Aorta (tissue), 5 donors: ENCODE measurements at regions not wholly inside any gene's neighbourhood (a gene's known extent, or its start where the extent isn't known, plus 50 kb on each side); places are given as distances from the start of the nearest gene placed in this dataset.
"Not testable (repeated sequence)": the region's sequence is repeated elsewhere in the genome, so short reads cannot be mapped to it uniquely, and the experiment has no call there.

Source experiments
- ATAC-seq: fragments of 200-7000 bp; cut with Tn5 transposase; one replicate; pipeline ENCODE4 v1.9.1; 2022; ENCODE audit warnings: moderate library complexity; ENCODE audit not compliant: low FRiP score
- DNase-seq, 2 donors: peaks; one replicate each; pipeline ENCODE4 v3.0.0-alpha.2; 2020
- H3K27ac ChIP-seq, 2 donors: one replicate each; pipeline ENCODE4 v1.5.1; 2013; ENCODE audit warnings: low read length in 2 of 2, mild to moderate bottlenecking in 2 of 2, moderate library complexity in 2 of 2, control low read depth in 1 of 2, inconsistent platforms in 1 of 2, low read depth in 1 of 2
- H3K27me3 ChIP-seq, 2 donors: one replicate each; pipeline ENCODE4 v1.6.1; 2013; ENCODE audit warnings: control low read depth in 1 of 2, low read length in 1 of 2, mild to moderate bottlenecking in 1 of 2, moderate library complexity in 1 of 2; ENCODE audit not compliant: insufficient read depth in 2 of 2, control insufficient read depth in 1 of 2
- H3K36me3 ChIP-seq, 2 donors: one replicate each; pipeline ENCODE4 v1.6.1; 2013; ENCODE audit warnings: control low read depth in 1 of 2, low read length in 1 of 2, mild to moderate bottlenecking in 1 of 2; ENCODE audit not compliant: insufficient read depth in 2 of 2, control insufficient read depth in 1 of 2
- H3K4me1 ChIP-seq, 2 donors: one replicate each; pipeline ENCODE4 v1.6.1; 2013; ENCODE audit warnings: low read length in 2 of 2, control low read depth in 1 of 2, mild to moderate bottlenecking in 1 of 2, moderate library complexity in 1 of 2; ENCODE audit not compliant: insufficient read depth in 2 of 2, control insufficient read depth in 1 of 2
- H3K4me3 ChIP-seq, 2 donors: one replicate each; pipeline ENCODE4 v1.5.1; 2013; ENCODE audit warnings: low read length in 2 of 2, control low read depth in 1 of 2, mild to moderate bottlenecking in 1 of 2
- H3K9me3 ChIP-seq: one replicate; pipeline ENCODE4 v1.6.1; 2013; ENCODE audit warnings: mild to moderate bottlenecking, low read length; ENCODE audit not compliant: control insufficient read depth
- WGBS, 2 donors: extraction: QIAGEN DNeasy Blood & Tissue Kit; methylation state at CpG; one replicate each; pipeline ENCODE4 v1.1.7; 2013; 5-methylcytosine and 5-hydroxymethylcytosine counted together
- intact Hi-C, 2 donors: fragments of 100-400 bp; cut with DNase I; formaldehyde crosslinking; loops; one replicate each; pipeline versions ENCODE4 v1.14.2 to v1.15.0; 2022
- donor health status: healthy with polysubstance abuse.
- donor health status: Bipolar disorder and iron deficiency.
- donor health status: DM: no; HTN: no; CAD: no.
- donor health status: DM: no; HTN: no; CAD: no.
- donor health status: DM: yes; HTN: yes; CAD: no.

DNA sequence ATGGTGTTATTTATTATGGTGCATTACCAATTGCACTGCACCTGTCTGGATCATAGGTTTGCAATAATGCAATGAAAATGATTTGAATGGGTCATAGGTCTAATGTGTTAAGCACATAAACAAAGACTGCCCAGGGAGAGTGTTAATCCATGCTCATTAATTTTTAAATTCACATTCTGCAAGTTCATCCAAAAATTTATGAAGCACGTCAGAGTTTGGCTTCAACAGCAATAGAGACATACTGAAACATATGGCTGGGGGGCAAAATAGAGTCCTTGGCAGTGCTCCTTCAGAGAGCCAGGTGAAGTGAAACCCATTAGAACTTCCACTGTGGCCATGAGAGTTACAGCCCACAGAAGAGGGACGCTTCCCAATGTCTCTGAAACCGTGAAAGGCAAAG lies 441.1 kb downstream of the POM121L12 start:
- no peak overlapping the region for H3K27ac ChIP-seq
- DNase-seq (no peak), ATAC-seq (no peak)
- no peaks in the 10 kb centered on the region for H3K27me3 ChIP-seq
- H3K9me3 ChIP-seq: no peaks in the 10 kb centered on the region
- WGBS, 2 donors: 87 to 93% methylated on average over 3 of the region's 3 CpGs
- no peaks in the 10 kb centered on the region for H3K4me1 ChIP-seq
- intact Hi-C loops: no loop called here
- H3K4me3 ChIP-seq: no peak overlapping the region
- H3K36me3 ChIP-seq: no peaks in the 10 kb centered on the region

DNA sequence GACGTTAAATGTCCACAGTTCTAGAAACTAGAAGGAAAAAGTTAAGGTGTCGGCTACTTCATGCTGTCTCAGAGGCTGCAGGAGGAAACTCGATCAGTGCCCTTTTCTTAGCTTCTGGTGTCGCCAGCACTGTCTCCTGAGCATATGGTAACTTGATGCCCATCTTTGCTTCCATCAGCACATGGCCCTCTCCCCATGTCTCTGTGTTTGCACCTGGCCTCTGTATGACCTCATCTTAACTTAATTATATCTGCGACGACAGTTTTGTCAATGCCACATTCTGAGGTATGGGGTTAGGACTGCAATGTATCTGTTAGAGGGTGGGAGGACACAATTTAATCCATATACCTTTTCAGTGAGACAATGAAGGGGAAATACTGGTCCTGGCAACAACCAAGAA lies 449.9 kb downstream of the POM121L12 start:
- ATAC-seq (no peak), DNase-seq (no peak)
- Histone ChIP-seq H3K9me3 (peaks cover 1% of the 10 kb centered on the region), H3K4me3 (no peak overlapping the region), H3K36me3 (no peaks in the 10 kb centered on the region), H3K27me3 (no peaks in the 10 kb centered on the region), H3K27ac (no peak overlapping the region), H3K4me1 (no peaks in the 10 kb centered on the region)
- intact Hi-C loops: loop anchor here in 1 of 2 donors (1.0 kb wide), 1 partner anchor 29 kb away; no protein-coding TSS in a partner anchor
- 75 to 78% methylated on average over 6 of the region's 6 CpGs for WGBS, 2 donors

DNA sequence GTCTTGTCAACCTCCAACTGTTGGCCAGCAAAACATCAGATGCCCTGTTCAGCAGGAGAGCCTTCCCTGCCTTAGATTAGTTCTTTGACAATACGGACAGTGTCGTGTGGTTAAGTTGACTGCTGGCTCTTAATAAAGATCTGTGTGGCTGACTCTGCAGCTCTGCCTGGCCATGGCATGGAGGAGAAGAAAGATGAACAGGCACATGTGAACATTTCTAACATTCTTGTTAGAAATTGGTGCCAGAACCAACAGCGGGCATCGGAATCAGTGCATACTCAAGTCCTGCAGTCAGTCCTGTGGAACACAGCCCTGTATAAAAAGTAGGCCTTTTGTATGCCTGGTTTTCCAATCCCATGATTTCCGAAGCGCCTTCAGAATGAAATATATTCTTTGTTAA lies 455.6 kb downstream of the POM121L12 start:
- intact Hi-C loops: no loop called here
- H3K36me3 ChIP-seq: no peaks in the 10 kb centered on the region
- no peaks in the 10 kb centered on the region for H3K4me1 ChIP-seq
- H3K27me3 ChIP-seq: no peaks in the 10 kb centered on the region
- ATAC-seq: no peak
- H3K27ac ChIP-seq: no peak overlapping the region
- DNase-seq: no peak
- no peak overlapping the region for H3K4me3 ChIP-seq
- H3K9me3 ChIP-seq: no peaks in the 10 kb centered on the region
- WGBS, 2 donors: 51% methylated on average over 6 of the region's 6 CpGs

DNA sequence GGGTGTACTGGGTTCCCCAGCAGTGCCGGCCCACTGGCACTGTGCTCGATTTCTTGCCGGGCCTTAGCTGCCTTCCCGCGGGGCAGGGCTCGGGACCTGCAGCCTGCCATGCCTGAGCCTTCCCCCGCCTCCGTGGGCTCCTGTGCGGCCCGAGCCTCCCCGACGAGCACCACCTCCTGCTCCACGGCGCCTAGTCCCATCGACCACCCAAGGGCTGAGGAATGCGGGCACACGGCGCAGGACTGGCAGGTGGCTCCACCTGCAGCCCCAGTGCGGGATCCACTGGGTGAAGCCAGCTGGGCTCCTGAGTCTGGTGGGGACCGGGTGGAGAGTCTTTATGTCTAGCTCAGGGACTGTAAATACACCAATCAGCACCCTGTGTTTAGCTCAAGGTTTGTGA lies 459.7 kb downstream of the POM121L12 start:
- H3K4me3 ChIP-seq, H3K27me3 ChIP-seq, DNase-seq, H3K36me3 ChIP-seq, H3K4me1 ChIP-seq, H3K27ac ChIP-seq, ATAC-seq, H3K9me3 ChIP-seq, intact Hi-C loops: not testable (repeated sequence)
- WGBS, 2 donors: 96% methylated on average over 18 to 20 of the region's 20 CpGs

DNA sequence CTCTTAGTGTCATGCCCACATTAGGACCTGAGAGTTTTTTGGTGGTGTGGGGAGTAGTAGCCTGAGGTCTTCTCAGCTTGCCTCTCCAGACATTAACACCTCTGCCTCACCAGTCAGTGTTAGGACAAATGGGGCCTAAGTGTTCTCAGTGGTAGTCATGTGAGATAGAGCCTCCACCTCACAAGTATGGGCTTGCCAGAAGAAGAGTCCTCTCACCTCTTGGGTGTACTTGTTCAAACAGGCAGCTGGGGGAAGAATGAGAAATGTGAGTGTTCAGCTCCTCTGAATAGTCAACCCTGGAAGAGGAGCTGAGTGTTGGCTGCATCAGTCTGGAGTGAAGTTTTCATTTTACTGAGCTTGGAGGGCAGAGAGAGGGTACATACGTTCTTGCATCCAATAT lies 464.6 kb downstream of the POM121L12 start:
- H3K9me3 ChIP-seq: no peaks in the 10 kb centered on the region
- no peak overlapping the region for H3K27ac ChIP-seq
- H3K36me3 ChIP-seq: no peaks in the 10 kb centered on the region
- H3K4me1 ChIP-seq: no peaks in the 10 kb centered on the region
- intact Hi-C loops: no loop called here
- no peak overlapping the region for H3K4me3 ChIP-seq
- no peaks in the 10 kb centered on the region for H3K27me3 ChIP-seq
- 81 to 82% methylated on average over 1 of the region's 1 CpG for WGBS, 2 donors
- DNase-seq (no peak), ATAC-seq (no peak)

DNA sequence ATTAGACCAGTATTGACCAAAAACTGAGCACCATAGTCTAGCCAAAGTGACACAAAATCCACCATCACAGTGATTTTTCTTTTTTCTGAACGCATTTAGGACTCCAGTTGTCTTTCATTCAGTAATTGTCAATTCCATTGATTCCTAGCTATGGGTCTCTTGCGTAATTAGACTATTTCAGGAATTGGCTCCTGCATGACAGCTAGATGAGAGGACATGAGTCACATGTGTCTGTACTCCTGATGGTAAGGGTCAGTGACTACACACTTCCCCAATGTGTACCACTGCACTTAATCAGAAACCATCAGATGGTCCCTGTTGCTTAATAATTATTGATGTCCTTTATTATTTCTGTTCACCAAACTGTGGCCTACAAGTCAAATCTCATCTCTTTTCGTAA lies 469.5 kb downstream of the POM121L12 start:
- no peaks in the 10 kb centered on the region for H3K4me1 ChIP-seq
- H3K36me3 ChIP-seq: no peaks in the 10 kb centered on the region
- ATAC-seq (no peak), DNase-seq (no peak)
- no peak overlapping the region for H3K27ac ChIP-seq
- no peak overlapping the region for H3K4me3 ChIP-seq
- WGBS, 2 donors: 87 to 95% methylated on average over 3 of the region's 3 CpGs
- no peaks in the 10 kb centered on the region for H3K27me3 ChIP-seq
- no peaks in the 10 kb centered on the region for H3K9me3 ChIP-seq
- intact Hi-C loops: no loop called here

DNA sequence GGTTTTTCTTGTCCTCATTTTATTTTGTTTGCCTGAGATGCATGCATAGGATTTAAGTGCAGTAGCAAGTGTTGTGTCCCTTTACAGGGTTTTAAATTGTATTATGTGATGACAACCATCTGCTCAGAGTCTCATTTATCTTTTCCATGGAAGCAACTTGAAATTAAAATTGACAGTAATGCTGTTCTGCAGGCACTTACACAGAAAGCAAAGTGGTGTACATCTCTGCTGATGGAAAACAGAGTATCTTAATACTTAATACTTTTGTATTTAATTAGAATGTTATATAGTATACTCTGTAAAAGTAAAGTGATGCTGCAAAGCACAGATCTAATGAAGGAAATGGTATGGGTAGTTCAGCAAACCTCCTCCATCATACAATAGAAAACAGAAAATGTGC lies 482.9 kb downstream of the POM121L12 start:
- Histone ChIP-seq H3K36me3 (no peaks in the 10 kb centered on the region), H3K27me3 (no peaks in the 10 kb centered on the region), H3K9me3 (peaks cover 2% of the 10 kb centered on the region), H3K4me3 (no peak overlapping the region), H3K27ac (no peak overlapping the region), H3K4me1 (no peaks in the 10 kb centered on the region)
- ATAC-seq: no peak
- DNase-seq: no peak
- intact Hi-C loops: no loop called here

DNA sequence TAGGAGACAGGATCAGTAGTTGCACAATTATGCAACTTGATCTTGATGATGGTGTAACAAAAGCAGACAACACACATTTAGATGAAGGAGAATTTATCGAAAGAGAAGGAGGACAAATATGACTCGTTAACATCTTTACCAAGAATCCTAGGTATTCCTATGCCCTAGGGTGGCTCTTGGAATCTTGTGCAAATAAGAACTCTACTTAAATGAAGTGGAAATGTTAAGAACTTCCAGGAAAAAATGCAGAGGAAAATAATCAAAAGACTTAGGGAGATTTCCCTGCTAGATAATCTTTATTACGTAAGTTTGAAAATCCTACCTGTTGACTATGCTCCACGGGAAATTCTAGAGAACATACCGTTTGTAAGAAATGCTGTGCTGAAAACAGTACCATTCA lies 485.4 kb downstream of the POM121L12 start:
- Histone ChIP-seq H3K36me3 (no peaks in the 10 kb centered on the region), H3K27me3 (no peaks in the 10 kb centered on the region), H3K27ac (no peak overlapping the region), H3K4me1 (no peaks in the 10 kb centered on the region), H3K9me3 (peaks cover 1% of the 10 kb centered on the region), H3K4me3 (no peak overlapping the region)
- ATAC-seq (no peak), DNase-seq (no peak)
- intact Hi-C loops: no loop called here
- 90 to 91% methylated on average over 5 of the region's 5 CpGs for WGBS, 2 donors

DNA sequence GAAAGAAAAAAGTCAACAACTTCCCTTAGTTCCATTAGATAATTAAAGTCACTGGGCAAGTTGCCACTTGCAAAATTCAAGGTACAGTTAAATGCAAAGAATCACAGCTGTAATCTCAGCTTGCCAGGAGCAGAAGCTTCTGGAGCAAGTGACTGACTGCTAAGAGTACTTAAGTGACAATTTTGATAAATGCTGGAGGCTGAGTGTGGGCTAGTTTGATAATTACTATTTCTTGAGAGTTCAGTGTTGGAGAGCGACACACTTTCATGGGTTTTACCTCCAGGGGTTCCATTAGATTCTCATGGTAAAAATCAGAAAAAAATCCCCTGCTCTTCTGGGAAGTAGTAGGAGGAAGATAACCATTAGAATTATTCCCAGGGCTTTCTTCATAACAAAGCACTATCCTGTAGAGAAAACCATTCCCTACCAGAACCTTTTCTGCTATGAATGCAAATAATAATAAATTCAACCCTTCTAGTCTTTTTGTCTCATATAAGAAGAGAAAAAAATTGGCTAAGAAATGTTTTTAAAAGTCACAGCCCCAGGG lies 486.3 kb downstream of the POM121L12 start:
- ATAC-seq: no peak
- 86 to 100% methylated on average over 1 of the region's 1 CpG for WGBS, 2 donors
- no peak for DNase-seq
- intact Hi-C loops: no loop called here
- Histone ChIP-seq H3K4me1 (no peaks in the 10 kb centered on the region), H3K27me3 (no peaks in the 10 kb centered on the region), H3K36me3 (no peaks in the 10 kb centered on the region), H3K9me3 (peaks cover 1% of the 10 kb centered on the region), H3K27ac (no peak overlapping the region), H3K4me3 (no peak overlapping the region)
